ENCODE measurements at regions not wholly inside any gene's neighbourhood (a gene's known extent, or its start where the extent isn't known, plus 50 kb on each side); places are given as distances from the start of the nearest gene placed in this dataset.

GRCh38 chr22:27090611-27091011 lies 433.2 kb downstream of the MIAT start:
- TF ChIP-seq POLR2A (IDR thresholded peaks at IDR 0.05) = no peak
- TF ChIP-seq, protein P1, sequence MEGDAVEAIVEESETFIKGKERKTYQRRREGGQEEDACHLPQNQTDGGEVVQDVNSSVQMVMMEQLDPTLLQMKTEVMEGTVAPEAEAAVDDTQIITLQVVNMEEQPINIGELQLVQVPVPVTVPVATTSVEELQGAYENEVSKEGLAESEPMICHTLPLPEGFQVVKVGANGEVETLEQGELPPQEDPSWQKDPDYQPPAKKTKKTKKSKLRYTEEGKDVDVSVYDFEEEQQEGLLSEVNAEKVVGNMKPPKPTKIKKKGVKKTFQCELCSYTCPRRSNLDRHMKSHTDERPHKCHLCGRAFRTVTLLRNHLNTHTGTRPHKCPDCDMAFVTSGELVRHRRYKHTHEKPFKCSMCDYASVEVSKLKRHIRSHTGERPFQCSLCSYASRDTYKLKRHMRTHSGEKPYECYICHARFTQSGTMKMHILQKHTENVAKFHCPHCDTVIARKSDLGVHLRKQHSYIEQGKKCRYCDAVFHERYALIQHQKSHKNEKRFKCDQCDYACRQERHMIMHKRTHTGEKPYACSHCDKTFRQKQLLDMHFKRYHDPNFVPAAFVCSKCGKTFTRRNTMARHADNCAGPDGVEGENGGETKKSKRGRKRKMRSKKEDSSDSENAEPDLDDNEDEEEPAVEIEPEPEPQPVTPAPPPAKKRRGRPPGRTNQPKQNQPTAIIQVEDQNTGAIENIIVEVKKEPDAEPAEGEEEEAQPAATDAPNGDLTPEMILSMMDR (IDR thresholded peaks at IDR 0.05) = no peak
